ENCODE measurements at regions not wholly inside any gene's neighbourhood (a gene's known extent, or its start where the extent isn't known, plus 50 kb on each side); places are given as distances from the start of the nearest gene placed in this dataset.

DNA sequence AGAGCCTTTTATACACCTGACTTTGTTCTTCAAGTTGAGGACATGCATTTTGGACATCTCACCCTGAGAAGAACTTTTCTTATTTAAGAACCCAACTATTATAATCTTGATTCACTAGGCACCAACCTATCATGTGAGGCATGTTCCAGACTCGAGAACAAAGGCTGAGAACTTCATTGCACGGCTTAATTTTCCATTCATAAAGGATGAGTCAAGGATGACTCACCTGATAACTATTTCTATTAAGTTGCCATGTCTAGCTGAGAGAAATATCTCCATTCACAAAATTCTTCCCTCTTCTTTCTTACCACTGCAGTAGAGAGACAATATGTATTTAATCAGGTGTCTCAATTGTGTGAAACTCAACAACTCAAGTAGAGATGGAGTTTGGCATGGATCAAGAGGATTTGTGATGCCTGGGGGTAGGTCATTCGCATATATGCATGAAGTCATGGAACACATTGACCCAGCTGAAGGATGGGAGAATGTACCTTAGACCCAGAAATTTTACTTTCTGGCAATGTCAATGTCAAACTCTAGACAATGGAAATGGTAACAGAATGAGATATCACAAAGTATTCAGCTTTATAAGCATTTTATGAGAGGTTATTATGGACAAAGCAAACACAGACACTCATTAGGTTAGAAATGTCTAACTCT is 173.2 kb upstream of the PRNP start:
- POLR2A ChIA-PET: no interaction called here
- no peak overlapping the region for H3K27ac ChIP-seq (ENCODE audit: low read depth in 1 of 2, low read length in 2 of 2)
- CTCF ChIA-PET: no interaction called here
- Mint-ChIP-seq H3K4me3 (no peak overlapping the region), H3K27ac (no peak overlapping the region), H3K36me3 (ENCODE audit: low read depth) (no peaks in the 10 kb centered on the region), H3K4me1 (ENCODE audit: low read depth) (no peaks in the 10 kb centered on the region), H3K27me3 (peaks cover 44% of the 10 kb centered on the region), H3K9me3 (peaks cover 5% of the 10 kb centered on the region)
- TF ChIP-seq, protein P1, sequence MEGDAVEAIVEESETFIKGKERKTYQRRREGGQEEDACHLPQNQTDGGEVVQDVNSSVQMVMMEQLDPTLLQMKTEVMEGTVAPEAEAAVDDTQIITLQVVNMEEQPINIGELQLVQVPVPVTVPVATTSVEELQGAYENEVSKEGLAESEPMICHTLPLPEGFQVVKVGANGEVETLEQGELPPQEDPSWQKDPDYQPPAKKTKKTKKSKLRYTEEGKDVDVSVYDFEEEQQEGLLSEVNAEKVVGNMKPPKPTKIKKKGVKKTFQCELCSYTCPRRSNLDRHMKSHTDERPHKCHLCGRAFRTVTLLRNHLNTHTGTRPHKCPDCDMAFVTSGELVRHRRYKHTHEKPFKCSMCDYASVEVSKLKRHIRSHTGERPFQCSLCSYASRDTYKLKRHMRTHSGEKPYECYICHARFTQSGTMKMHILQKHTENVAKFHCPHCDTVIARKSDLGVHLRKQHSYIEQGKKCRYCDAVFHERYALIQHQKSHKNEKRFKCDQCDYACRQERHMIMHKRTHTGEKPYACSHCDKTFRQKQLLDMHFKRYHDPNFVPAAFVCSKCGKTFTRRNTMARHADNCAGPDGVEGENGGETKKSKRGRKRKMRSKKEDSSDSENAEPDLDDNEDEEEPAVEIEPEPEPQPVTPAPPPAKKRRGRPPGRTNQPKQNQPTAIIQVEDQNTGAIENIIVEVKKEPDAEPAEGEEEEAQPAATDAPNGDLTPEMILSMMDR (IDR thresholded peaks at IDR 0.05): no peak
- no peaks in the 10 kb centered on the region for H3K36me3 ChIP-seq (ENCODE audit: insufficient read depth, low read length)
- H3K4me3 ChIP-seq (ENCODE audit: low read length): no peak overlapping the region
- H3K9me3 ChIP-seq (ENCODE audit: control insufficient read depth in 1 of 2, insufficient read depth in 1 of 2, low read length in 2 of 2): no peaks in the 10 kb centered on the region
- ATAC-seq (ENCODE audit: poor library complexity) (no peak), DNase-seq (no peak)
- peaks cover 0 to 23% of the 10 kb centered on the region in 2 experiments for H3K27me3 ChIP-seq (ENCODE audit: control insufficient read depth in 1 of 2, insufficient read depth in 2 of 2, low read length in 2 of 2)
- intact Hi-C loops (cut with DNase I, micrococcal nuclease): no loop called here
- H3K4me1 ChIP-seq (ENCODE audit: insufficient read depth, low read length): no peaks in the 10 kb centered on the region

DNA sequence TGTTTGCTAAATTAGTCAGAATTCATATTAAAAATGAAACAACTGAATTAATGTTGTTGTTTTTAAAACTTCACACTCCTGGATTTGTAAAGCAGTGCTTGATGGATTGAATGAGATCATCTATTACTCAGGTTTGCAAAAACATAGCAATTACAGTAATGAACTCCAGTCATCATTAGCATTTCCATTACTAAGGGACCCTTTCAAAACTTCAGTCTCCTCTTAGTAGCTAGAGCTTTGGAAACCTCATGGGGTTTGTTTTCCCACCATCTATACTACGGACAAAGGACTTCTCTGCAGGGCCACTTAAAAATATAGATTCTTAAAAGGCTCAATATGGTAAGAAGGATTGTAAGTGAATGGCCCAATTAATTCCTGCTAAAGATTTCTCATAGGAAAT is 174.5 kb upstream of the PRNP start:
- H3K4me1 ChIP-seq (ENCODE audit: insufficient read depth, low read length): no peaks in the 10 kb centered on the region
- H3K9me3 ChIP-seq (ENCODE audit: control insufficient read depth in 1 of 2, insufficient read depth in 1 of 2, low read length in 2 of 2): no peaks in the 10 kb centered on the region
- ChIA-PET POLR2A (no interaction called here), CTCF (no interaction called here)
- TF ChIP-seq, protein P1 (IDR thresholded peaks at IDR 0.05): no peak
- Mint-ChIP-seq H3K27ac (no peak overlapping the region), H3K4me1 (ENCODE audit: low read depth) (no peaks in the 10 kb centered on the region), H3K4me3 (no peak overlapping the region), H3K27me3 (peaks cover 49% of the 10 kb centered on the region), H3K9me3 (peaks cover 5% of the 10 kb centered on the region), H3K36me3 (ENCODE audit: low read depth) (no peaks in the 10 kb centered on the region)
- peaks cover 0 to 23% of the 10 kb centered on the region in 2 experiments for H3K27me3 ChIP-seq (ENCODE audit: control insufficient read depth in 1 of 2, insufficient read depth in 2 of 2, low read length in 2 of 2)
- H3K36me3 ChIP-seq (ENCODE audit: insufficient read depth, low read length): no peaks in the 10 kb centered on the region
- intact Hi-C loops (cut with DNase I, micrococcal nuclease): no loop called here
- ATAC-seq (ENCODE audit: poor library complexity) (no peak), DNase-seq (no peak)
- H3K4me3 ChIP-seq (ENCODE audit: low read length): no peak overlapping the region
- H3K27ac ChIP-seq (ENCODE audit: low read depth in 1 of 2, low read length in 2 of 2): no peak overlapping the region

DNA sequence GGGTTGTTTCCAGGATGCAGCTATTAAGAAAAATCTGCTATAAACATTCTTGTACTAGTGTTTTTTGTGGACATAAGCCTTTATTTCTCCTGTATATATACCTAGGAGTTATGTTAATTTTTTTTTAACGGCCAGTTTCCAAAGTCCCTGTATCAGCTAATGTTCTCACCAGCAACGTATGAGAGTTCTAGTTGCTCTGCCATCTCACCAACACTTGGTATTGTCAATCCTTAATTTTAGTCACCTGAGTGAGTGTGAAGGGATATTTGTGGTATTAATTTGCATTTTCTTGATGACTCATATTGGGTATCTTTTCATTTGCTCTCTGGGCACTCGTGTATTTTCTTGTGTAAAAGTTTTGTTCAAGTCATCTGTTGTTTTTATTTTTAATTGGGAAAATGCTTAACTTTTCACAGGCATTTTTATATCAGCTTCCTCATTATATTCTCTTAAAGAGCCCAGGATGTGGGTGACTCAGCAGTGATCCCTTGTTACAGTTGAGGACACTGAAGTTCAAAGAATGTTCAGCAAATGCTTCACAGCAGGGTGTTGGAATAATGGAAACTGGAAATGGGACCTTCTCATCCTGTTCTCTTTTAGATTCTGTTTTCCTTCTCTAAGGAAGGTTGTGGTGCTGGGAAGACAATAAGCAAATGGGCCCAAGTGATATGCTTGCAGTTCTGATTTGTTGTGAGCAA is 176.3 kb upstream of the PRNP start:
- intact Hi-C loops (cut with DNase I, micrococcal nuclease): no loop called here
- no peaks in the 10 kb centered on the region for H3K36me3 Mint-ChIP-seq (ENCODE audit: low read depth)

More for the DNA sequence above, 176.3 kb upstream of the PRNP start:
- TF ChIP-seq, protein P1 (IDR thresholded peaks at IDR 0.05): no peak
- ATAC-seq (ENCODE audit: poor library complexity) (no peak), DNase-seq (no peak)
- ChIA-PET CTCF (no interaction called here), POLR2A (no interaction called here)
- no peak overlapping the region for H3K4me3 ChIP-seq (ENCODE audit: low read length)
- Mint-ChIP-seq H3K4me3 (no peak overlapping the region), H3K9me3 (peaks cover 5% of the 10 kb centered on the region), H3K27me3 (peaks cover 60% of the 10 kb centered on the region), H3K4me1 (ENCODE audit: low read depth) (no peaks in the 10 kb centered on the region), H3K27ac (no peak overlapping the region)
- no peaks in the 10 kb centered on the region for H3K36me3 ChIP-seq (ENCODE audit: insufficient read depth, low read length)
- H3K4me1 ChIP-seq (ENCODE audit: insufficient read depth, low read length): no peaks in the 10 kb centered on the region
- H3K27ac ChIP-seq (ENCODE audit: low read depth in 1 of 2, low read length in 2 of 2): no peak overlapping the region
- peaks cover 0 to 32% of the 10 kb centered on the region in 2 experiments for H3K27me3 ChIP-seq (ENCODE audit: control insufficient read depth in 1 of 2, insufficient read depth in 2 of 2, low read length in 2 of 2)
- no peaks in the 10 kb centered on the region for H3K9me3 ChIP-seq (ENCODE audit: control insufficient read depth in 1 of 2, insufficient read depth in 1 of 2, low read length in 2 of 2)
